K562 (cell line): ENCODE measurements at regions not wholly inside any gene's neighbourhood (a gene's known extent, or its start where the extent isn't known, plus 50 kb on each side); places are given as distances from the start of the nearest gene placed in this dataset.
"Not testable (repeated sequence)": the region's sequence is repeated elsewhere in the genome, so short reads cannot be mapped to it uniquely, and the experiment has no call there.

Source experiments
- ATAC-seq: fragments of 200-7000 bp; cut with Tn5 transposase; 3 replicates; pipeline ENCODE4 v1.9.1; 2020; ENCODE audit warnings: moderate library complexity
- BruUV-seq: library from RNA; stranded (reverse); fragments of 400-500 nt; replicated peaks from 2 replicates; lab custom pipeline; 2021; lab: Mats Ljungman, UMichigan
- CTCF ChIA-PET: fragments of 300-600 bp; formaldehyde crosslinking; extraction: SDS; loops from one replicate; lab custom pipeline; 2021; ENCODE audit warnings: low intra/inter-chr PET ratio; lab: Yijun Ruan, JAX
- POLR2A ChIA-PET: fragments of 300-600, 350-650 bp; sonication (Branson Sonifier 250); formaldehyde crosslinking; extraction: SDS; loops from one replicate; lab custom pipeline; 2021; ENCODE audit warnings: antibody characterized with exemption, inconsistent platforms; lab: Yijun Ruan, JAX
- DNase-seq, 4 experiments: peaks; one replicate each; pipeline versions ENCODE4 v3.0.0 to v3.0.0-alpha.2; 2011 to 2018; ENCODE audit warnings: low spot score in 3 of 4, mixed read lengths in 3 of 4; ENCODE audit errors: extremely low read depth in 1 of 4
- FAIRE-seq: peaks from 2 replicates; lab custom pipeline; 2011; peaks lifted over from hg19 to GRCh38; lab: Jason Lieb, UNC
- H2AFZ ChIP-seq: 2 replicates; pipeline ENCODE4 v1.6.0; 2011; ENCODE audit warnings: low read depth, low read length, control low read depth, inconsistent platforms
- H3K27ac ChIP-seq: fragments of 200-600 bp; 3 replicates; pipeline ENCODE4 v1.8.0; 2011; ENCODE audit warnings: low read depth, mild to moderate bottlenecking, control low read depth, inconsistent platforms, low read length, moderate library complexity, mixed read lengths; ENCODE audit errors: extremely low read depth
- H3K27me3 ChIP-seq, 2 experiments: fragments of 300-600 bp in 1 of 2; 2 replicates in 1 of 2; 3 replicates in 1 of 2; pipeline versions ENCODE4 v1.6.0 to v1.8.0; 2011; ENCODE audit warnings: inconsistent platforms in 2 of 2, low read length in 2 of 2, mild to moderate bottlenecking in 1 of 2, mixed read lengths in 1 of 2, moderate library complexity in 1 of 2; ENCODE audit not compliant: control insufficient read depth in 2 of 2, insufficient read depth in 2 of 2
- H3K36me3 ChIP-seq: fragments of 300-600 bp; 3 replicates; pipeline ENCODE4 v1.8.0; 2011; ENCODE audit warnings: mild to moderate bottlenecking, low read length, inconsistent platforms; ENCODE audit not compliant: control insufficient read depth, insufficient read depth
- H3K4me1 ChIP-seq, 2 experiments: fragments of 200-600 bp in 1 of 2; replicated peaks in 1 of 2; 2 replicates in 1 of 2; 3 replicates in 1 of 2; pipeline versions ENCODE4 v1.5.1 to v1.8.0; 2011; ENCODE audit warnings: inconsistent platforms in 2 of 2, low read length in 2 of 2, mild to moderate bottlenecking in 1 of 2, mixed read lengths in 1 of 2, moderate library complexity in 1 of 2; ENCODE audit not compliant: control insufficient read depth in 2 of 2, insufficient read depth in 2 of 2
- H3K4me2 ChIP-seq: 2 replicates; pipeline ENCODE4 v1.6.1; 2011; ENCODE audit warnings: low read length, control low read depth, inconsistent platforms, mixed read lengths; ENCODE audit not compliant: insufficient read depth
- H3K4me3 ChIP-seq: fragments of 200-600 bp; sonication (generic), shearing (Covaris generic); 2 replicates; pipeline ENCODE4 v1.5.1; 2016; ENCODE audit warnings: control low read depth, inconsistent platforms
- H3K79me2 ChIP-seq: fragments of 200-600 bp; 3 replicates; pipeline ENCODE4 v1.8.0; 2011; ENCODE audit warnings: low read length, inconsistent platforms; ENCODE audit not compliant: control insufficient read depth, insufficient read depth
- H3K9ac ChIP-seq, 2 experiments: 2 replicates each; pipeline versions ENCODE4 v1.6.0 to v1.6.1; 2011; ENCODE audit warnings: low read depth in 2 of 2, low read length in 2 of 2, control low read depth in 1 of 2, inconsistent platforms in 1 of 2, mild to moderate bottlenecking in 1 of 2, mixed read lengths in 1 of 2; ENCODE audit not compliant: insufficient read depth in 1 of 2
- H3K9me1 ChIP-seq: one replicate; pipeline ENCODE4 v1.6.0; 2011; ENCODE audit warnings: inconsistent platforms, mild to moderate bottlenecking, low read length, moderate library complexity; ENCODE audit not compliant: control insufficient read depth, insufficient read depth
- H3K9me3 ChIP-seq: replicated peaks from 2 replicates; pipeline ENCODE4 v1.5.1; 2011; ENCODE audit warnings: low read depth, low read length, inconsistent platforms; ENCODE audit not compliant: control insufficient read depth, insufficient read depth
- H4K20me1 ChIP-seq: replicated peaks from 2 replicates; pipeline ENCODE4 v1.6.1; 2011; ENCODE audit warnings: low read length, inconsistent platforms, mixed read lengths; ENCODE audit not compliant: control insufficient read depth, insufficient read depth
- KDM2B ChIP-seq: fragments of 250-450 bp; sonication (Bioruptor Pico); IDR thresholded peaks from 2 replicates; pipeline ENCODE4 v1.8.0; 2021; ENCODE audit warnings: mild to moderate bottlenecking, moderate library complexity
- XRCC3 ChIP-seq: fragments of 450-650 bp; IDR thresholded peaks from 2 replicates; pipeline ENCODE4 v1.6.1; 2017; ENCODE audit warnings: mild to moderate bottlenecking, moderate library complexity
- whole genome bisulfite sequencing: fragments of 100-300 bp; shearing (Covaris generic); methylation state at CpG from one replicate; pipeline ENCODE4 v1.1.6; 2016; ENCODE audit warnings: low coverage, mixed read lengths; ENCODE audit not compliant: insufficient coverage; ENCODE audit errors: missing lambda C conversion rate; 5-methylcytosine and 5-hydroxymethylcytosine counted together
- in situ Hi-C: fragments of 300-500 bp; cut with MboI; formaldehyde crosslinking; loops from 4 replicates; pipeline ENCODE4 v1.15.0; 2018; ENCODE audit warnings: inconsistent platforms, mixed read lengths
- intact Hi-C: fragments of 100-400 bp; cut with micrococcal nuclease; formaldehyde crosslinking; loops from 2 replicates; pipeline ENCODE4 v1.14.2; 2022
- TF ChIP-seq, protein P1 (sequence below): fragments of 450-650 bp; IDR thresholded peaks from 2 replicates; pipeline ENCODE4 v1.6.1; 2017; ENCODE audit warnings: mild to moderate bottlenecking, moderate library complexity
- TF ChIP-seq, protein P2 (sequence below): fragments of 450-650 bp; IDR thresholded peaks from 2 replicates; pipeline ENCODE4 v1.6.1; 2018; ENCODE audit not compliant: partially characterized antibody
- TF ChIP-seq, protein P3 (sequence below): IDR thresholded peaks from 2 replicates; pipeline ENCODE4 v1.6.1; 2016; ENCODE audit warnings: missing genetic modification characterization, missing compliant biosample characterization
- TF ChIP-seq, protein P4 (sequence below): fragments of 250-450 bp; sonication (Bioruptor Pico); IDR thresholded peaks from 2 replicates; pipeline ENCODE4 v1.5.0; 2021; ENCODE audit warnings: mild to moderate bottlenecking, borderline replicate concordance
- TF ChIP-seq, protein P5 (sequence below): sonication (generic); formaldehyde crosslinking; IDR thresholded peaks from 2 replicates; pipeline ENCODE4 v1.8.1; 2023; ENCODE audit warnings: mild to moderate bottlenecking, missing genetic modification reagents

DNA sequence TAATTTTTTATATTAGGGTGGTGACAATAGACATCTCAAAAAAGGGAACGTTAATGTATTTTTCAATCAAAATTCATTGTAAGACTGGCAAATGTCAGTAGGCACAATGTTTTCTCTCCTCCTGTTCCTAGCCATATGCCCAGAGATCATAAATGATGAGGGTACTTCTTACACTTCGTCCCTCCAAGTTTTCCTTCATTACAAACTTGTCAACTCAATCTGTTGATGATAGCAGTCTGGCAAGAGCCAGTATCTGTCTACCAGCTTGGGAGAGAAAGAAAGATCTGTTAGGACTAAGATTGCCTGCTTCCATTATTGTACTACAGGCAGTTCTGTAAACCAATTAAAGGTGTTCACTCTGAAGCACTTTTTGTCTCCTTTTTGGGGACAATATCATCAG, 130.9 kb upstream of the DAAM1 start (continued):
- TF ChIP-seq, protein P1, sequence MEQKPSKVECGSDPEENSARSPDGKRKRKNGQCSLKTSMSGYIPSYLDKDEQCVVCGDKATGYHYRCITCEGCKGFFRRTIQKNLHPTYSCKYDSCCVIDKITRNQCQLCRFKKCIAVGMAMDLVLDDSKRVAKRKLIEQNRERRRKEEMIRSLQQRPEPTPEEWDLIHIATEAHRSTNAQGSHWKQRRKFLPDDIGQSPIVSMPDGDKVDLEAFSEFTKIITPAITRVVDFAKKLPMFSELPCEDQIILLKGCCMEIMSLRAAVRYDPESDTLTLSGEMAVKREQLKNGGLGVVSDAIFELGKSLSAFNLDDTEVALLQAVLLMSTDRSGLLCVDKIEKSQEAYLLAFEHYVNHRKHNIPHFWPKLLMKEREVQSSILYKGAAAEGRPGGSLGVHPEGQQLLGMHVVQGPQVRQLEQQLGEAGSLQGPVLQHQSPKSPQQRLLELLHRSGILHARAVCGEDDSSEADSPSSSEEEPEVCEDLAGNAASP, result no peak
- TF ChIP-seq, protein P2, sequence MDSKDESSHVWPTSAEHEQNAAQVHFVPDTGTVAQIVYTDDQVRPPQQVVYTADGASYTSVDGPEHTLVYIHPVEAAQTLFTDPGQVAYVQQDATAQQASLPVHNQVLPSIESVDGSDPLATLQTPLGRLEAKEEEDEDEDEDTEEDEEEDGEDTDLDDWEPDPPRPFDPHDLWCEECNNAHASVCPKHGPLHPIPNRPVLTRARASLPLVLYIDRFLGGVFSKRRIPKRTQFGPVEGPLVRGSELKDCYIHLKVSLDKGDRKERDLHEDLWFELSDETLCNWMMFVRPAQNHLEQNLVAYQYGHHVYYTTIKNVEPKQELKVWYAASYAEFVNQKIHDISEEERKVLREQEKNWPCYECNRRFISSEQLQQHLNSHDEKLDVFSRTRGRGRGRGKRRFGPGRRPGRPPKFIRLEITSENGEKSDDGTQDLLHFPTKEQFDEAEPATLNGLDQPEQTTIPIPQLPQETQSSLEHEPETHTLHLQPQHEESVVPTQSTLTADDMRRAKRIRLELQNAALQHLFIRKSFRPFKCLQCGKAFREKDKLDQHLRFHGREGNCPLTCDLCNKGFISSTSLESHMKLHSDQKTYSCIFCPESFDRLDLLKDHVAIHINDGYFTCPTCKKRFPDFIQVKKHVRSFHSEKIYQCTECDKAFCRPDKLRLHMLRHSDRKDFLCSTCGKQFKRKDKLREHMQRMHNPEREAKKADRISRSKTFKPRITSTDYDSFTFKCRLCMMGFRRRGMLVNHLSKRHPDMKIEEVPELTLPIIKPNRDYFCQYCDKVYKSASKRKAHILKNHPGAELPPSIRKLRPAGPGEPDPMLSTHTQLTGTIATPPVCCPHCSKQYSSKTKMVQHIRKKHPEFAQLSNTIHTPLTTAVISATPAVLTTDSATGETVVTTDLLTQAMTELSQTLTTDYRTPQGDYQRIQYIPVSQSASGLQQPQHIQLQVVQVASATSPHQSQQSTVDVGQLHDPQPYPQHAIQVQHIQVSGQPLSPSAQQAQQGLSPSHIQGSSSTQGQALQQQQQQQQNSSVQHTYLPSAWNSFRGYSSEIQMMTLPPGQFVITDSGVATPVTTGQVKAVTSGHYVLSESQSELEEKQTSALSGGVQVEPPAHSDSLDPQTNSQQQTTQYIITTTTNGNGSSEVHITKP, result no peak
- TF ChIP-seq, protein P3, sequence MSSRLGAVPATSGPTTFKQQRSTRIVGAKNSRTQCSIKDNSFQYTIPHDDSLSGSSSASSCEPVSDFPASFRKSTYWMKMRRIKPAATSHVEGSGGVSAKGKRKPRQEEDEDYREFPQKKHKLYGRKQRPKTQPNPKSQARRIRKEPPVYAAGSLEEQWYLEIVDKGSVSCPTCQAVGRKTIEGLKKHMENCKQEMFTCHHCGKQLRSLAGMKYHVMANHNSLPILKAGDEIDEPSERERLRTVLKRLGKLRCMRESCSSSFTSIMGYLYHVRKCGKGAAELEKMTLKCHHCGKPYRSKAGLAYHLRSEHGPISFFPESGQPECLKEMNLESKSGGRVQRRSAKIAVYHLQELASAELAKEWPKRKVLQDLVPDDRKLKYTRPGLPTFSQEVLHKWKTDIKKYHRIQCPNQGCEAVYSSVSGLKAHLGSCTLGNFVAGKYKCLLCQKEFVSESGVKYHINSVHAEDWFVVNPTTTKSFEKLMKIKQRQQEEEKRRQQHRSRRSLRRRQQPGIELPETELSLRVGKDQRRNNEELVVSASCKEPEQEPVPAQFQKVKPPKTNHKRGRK (tag), result no peak
- TF ChIP-seq, protein P4, sequence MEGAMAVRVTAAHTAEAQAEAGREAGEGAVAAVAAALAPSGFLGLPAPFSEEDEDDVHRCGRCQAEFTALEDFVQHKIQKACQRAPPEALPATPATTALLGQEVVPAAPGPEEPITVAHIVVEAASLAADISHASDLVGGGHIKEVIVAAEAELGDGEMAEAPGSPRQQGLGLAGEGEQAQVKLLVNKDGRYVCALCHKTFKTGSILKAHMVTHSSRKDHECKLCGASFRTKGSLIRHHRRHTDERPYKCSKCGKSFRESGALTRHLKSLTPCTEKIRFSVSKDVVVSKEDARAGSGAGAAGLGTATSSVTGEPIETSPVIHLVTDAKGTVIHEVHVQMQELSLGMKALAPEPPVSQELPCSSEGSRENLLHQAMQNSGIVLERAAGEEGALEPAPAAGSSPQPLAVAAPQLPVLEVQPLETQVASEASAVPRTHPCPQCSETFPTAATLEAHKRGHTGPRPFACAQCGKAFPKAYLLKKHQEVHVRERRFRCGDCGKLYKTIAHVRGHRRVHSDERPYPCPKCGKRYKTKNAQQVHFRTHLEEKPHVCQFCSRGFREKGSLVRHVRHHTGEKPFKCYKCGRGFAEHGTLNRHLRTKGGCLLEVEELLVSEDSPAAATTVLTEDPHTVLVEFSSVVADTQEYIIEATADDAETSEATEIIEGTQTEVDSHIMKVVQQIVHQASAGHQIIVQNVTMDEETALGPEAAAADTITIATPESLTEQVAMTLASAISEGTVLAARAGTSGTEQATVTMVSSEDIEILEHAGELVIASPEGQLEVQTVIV (CRISPR knock-in tag), result no peak
- TF ChIP-seq XRCC3 (no peak), KDM2B (CRISPR knock-in tag) (no peak)
- TF ChIP-seq, protein P5, sequence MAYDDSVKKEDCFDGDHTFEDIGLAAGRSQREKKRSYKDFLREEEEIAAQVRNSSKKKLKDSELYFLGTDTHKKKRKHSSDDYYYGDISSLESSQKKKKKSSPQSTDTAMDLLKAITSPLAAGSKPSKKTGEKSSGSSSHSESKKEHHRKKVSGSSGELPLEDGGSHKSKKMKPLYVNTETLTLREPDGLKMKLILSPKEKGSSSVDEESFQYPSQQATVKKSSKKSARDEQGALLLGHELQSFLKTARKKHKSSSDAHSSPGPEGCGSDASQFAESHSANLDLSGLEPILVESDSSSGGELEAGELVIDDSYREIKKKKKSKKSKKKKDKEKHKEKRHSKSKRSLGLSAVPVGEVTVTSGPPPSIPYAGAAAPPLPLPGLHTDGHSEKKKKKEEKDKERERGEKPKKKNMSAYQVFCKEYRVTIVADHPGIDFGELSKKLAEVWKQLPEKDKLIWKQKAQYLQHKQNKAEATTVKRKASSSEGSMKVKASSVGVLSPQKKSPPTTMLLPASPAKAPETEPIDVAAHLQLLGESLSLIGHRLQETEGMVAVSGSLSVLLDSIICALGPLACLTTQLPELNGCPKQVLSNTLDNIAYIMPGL (CRISPR knock-in tag), result no peak

DNA sequence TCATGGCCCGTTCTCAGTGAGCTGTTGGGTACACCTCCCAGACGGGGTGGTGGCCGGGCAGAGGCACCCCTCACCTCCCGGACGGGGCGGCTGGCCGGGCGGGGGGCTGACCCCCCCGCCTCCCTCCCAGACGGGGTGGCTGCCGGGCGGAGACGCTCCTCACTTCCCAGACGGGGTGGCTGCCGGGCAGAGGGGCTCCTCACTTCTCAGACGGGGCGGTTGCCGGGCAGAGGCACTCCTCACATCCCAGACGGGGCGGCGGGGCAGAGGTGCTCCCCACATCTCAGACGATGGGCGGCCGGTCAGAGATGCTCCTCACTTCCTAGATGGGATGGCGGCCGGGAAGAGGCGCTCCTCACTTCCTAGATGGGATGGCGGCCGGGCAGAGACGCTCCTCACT, 129.7 kb upstream of the DAAM1 start:
- H2AFZ ChIP-seq, H3K27ac ChIP-seq, H3K36me3 ChIP-seq, CTCF ChIA-PET, intact Hi-C loops, H3K9ac ChIP-seq, H3K79me2 ChIP-seq, in situ Hi-C loops, H3K4me3 ChIP-seq, H3K4me2 ChIP-seq, POLR2A ChIA-PET, ATAC-seq, H3K9me3 ChIP-seq, H3K4me1 ChIP-seq, BruUV-seq, H3K9me1 ChIP-seq, FAIRE-seq, DNase-seq, H4K20me1 ChIP-seq, H3K27me3 ChIP-seq: not testable (repeated sequence)
- 10% methylated on average over 6 of the region's 30 CpGs for WGBS
